Stimulated activated effector memory CD8-positive, alpha-beta T cell treated with anti-CD3 and anti-CD28 coated beads, Interleukin-12 subunit alpha, Interleukin-12 subunit beta, amount 100 ng/mL, for 72 hours (primary cell): ENCODE measurements at regions not wholly inside any gene's neighbourhood (a gene's known extent, or its start where the extent isn't known, plus 50 kb on each side); places are given as distances from the start of the nearest gene placed in this dataset.

ENCODE experiments used
- ATAC-seq: fragments of 150-1000 bp; cut with Tn5 transposase; 2 replicates; pipeline ENCODE4 v1.10.0; 2021
- DNase-seq, 2 donors: peaks; one replicate each; pipeline ENCODE4 v3.0.0; 2021 to 2022; ENCODE audit warnings: low spot score in 2 of 2
- H3K27ac Mint-ChIP-seq: one replicate; pipeline ENCODE4 v1.8.0; 2022; ENCODE audit warnings: mild to moderate bottlenecking, mixed read lengths
- H3K36me3 Mint-ChIP-seq: one replicate; pipeline ENCODE4 v1.8.0; 2022; ENCODE audit warnings: mild to moderate bottlenecking, mixed read lengths
- H3K4me1 Mint-ChIP-seq: one replicate; pipeline ENCODE4 v1.8.0; 2022; ENCODE audit warnings: mixed read lengths
- H3K4me3 Mint-ChIP-seq: one replicate; pipeline ENCODE4 v1.8.0; 2022; ENCODE audit warnings: mild to moderate bottlenecking, mixed read lengths
- H3K9me3 Mint-ChIP-seq: one replicate; pipeline ENCODE4 v1.8.0; 2022; ENCODE audit warnings: mixed read lengths

GRCh38 chr2:217331523-217332416, 471.9 kb upstream of the TNP1 start:
- Mint-ChIP-seq H3K4me3 (no peak overlapping the region), H3K36me3 (no peaks in the 10 kb centered on the region), H3K27ac (no peak overlapping the region), H3K4me1 (no peaks in the 10 kb centered on the region), H3K9me3 (no peaks in the 10 kb centered on the region)
- no peak for ATAC-seq
- no peak for DNase-seq

GRCh38 chr2:217330647-217331046, 470.8 kb upstream of the TNP1 start:
- Mint-ChIP-seq H3K4me3 (no peak overlapping the region), H3K9me3 (peaks cover 3% of the 10 kb centered on the region), H3K4me1 (no peaks in the 10 kb centered on the region), H3K27ac (no peak overlapping the region), H3K36me3 (no peaks in the 10 kb centered on the region)
- ATAC-seq (no peak), DNase-seq (no peak)

GRCh38 chr2:217329023-217329431, 469.2 kb upstream of the TNP1 start:
- no peak overlapping the region for H3K4me3 Mint-ChIP-seq
- no peak overlapping the region for H3K27ac Mint-ChIP-seq
- no peaks in the 10 kb centered on the region for H3K36me3 Mint-ChIP-seq
- no peak for ATAC-seq
- H3K9me3 Mint-ChIP-seq: peaks cover 10% of the 10 kb centered on the region
- no peaks in the 10 kb centered on the region for H3K4me1 Mint-ChIP-seq
- no peak for DNase-seq

GRCh38 chr2:217328622-217328978, 468.7 kb upstream of the TNP1 start:
- H3K27ac Mint-ChIP-seq: no peak overlapping the region
- H3K4me3 Mint-ChIP-seq: no peak overlapping the region
- peaks cover 13% of the 10 kb centered on the region for H3K9me3 Mint-ChIP-seq
- H3K36me3 Mint-ChIP-seq: no peaks in the 10 kb centered on the region
- H3K4me1 Mint-ChIP-seq: no peaks in the 10 kb centered on the region
- ATAC-seq (no peak), DNase-seq (no peak)

GRCh38 chr2:217327953-217328621, 468.2 kb upstream of the TNP1 start:
- Mint-ChIP-seq H3K36me3 (no peaks in the 10 kb centered on the region), H3K9me3 (peaks cover 13% of the 10 kb centered on the region), H3K4me3 (no peak overlapping the region), H3K27ac (no peak overlapping the region), H3K4me1 (no peaks in the 10 kb centered on the region)
- ATAC-seq: no peak
- no peak for DNase-seq

GRCh38 chr2:217326238-217327022, 466.6 kb upstream of the TNP1 start:
- H3K36me3 Mint-ChIP-seq: no peaks in the 10 kb centered on the region
- no peak overlapping the region for H3K27ac Mint-ChIP-seq
- no peaks in the 10 kb centered on the region for H3K4me1 Mint-ChIP-seq
- H3K9me3 Mint-ChIP-seq: peaks cover 13% of the 10 kb centered on the region
- ATAC-seq: no peak
- H3K4me3 Mint-ChIP-seq: no peak overlapping the region
- DNase-seq: no peak

- no peak overlapping the region for H3K27ac Mint-ChIP-seq
- no peak for DNase-seq
- ATAC-seq: no peak
- H3K4me3 Mint-ChIP-seq: no peak overlapping the region
- H3K9me3 Mint-ChIP-seq: peaks cover 13% of the 10 kb centered on the region
- H3K36me3 Mint-ChIP-seq: no peaks in the 10 kb centered on the region
- no peaks in the 10 kb centered on the region for H3K4me1 Mint-ChIP-seq
Observed at GRCh38 chr2:217325816-217326215, 466.0 kb upstream of the TNP1 start.

GRCh38 chr2:217325251-217325650, 465.4 kb upstream of the TNP1 start:
- peaks cover 13% of the 10 kb centered on the region for H3K9me3 Mint-ChIP-seq
- H3K36me3 Mint-ChIP-seq: no peaks in the 10 kb centered on the region
- no peaks in the 10 kb centered on the region for H3K4me1 Mint-ChIP-seq
- no peak for ATAC-seq
- no peak overlapping the region for H3K27ac Mint-ChIP-seq
- no peak overlapping the region for H3K4me3 Mint-ChIP-seq
- no peak for DNase-seq

- H3K36me3 Mint-ChIP-seq: no peaks in the 10 kb centered on the region
- H3K9me3 Mint-ChIP-seq: no peaks in the 10 kb centered on the region
- no peak for DNase-seq
- H3K4me3 Mint-ChIP-seq: no peak overlapping the region
- no peak for ATAC-seq
- H3K4me1 Mint-ChIP-seq: peaks cover 5% of the 10 kb centered on the region
- no peak overlapping the region for H3K27ac Mint-ChIP-seq
Observed at GRCh38 chr2:217316743-217317142, 456.9 kb upstream of the TNP1 start.

GRCh38 chr2:217314021-217314460, 454.2 kb upstream of the TNP1 start:
- Mint-ChIP-seq H3K36me3 (no peaks in the 10 kb centered on the region), H3K4me3 (no peak overlapping the region), H3K9me3 (no peaks in the 10 kb centered on the region), H3K4me1 (peaks cover 5% of the 10 kb centered on the region), H3K27ac (no peak overlapping the region)
- ATAC-seq (no peak), DNase-seq (no peak)

GRCh38 chr2:217313386-217313785, 453.5 kb upstream of the TNP1 start:
- no peak for DNase-seq
- Mint-ChIP-seq H3K27ac (no peak overlapping the region), H3K4me1 (peaks cover 5% of the 10 kb centered on the region), H3K9me3 (no peaks in the 10 kb centered on the region), H3K36me3 (no peaks in the 10 kb centered on the region), H3K4me3 (no peak overlapping the region)
- no peak for ATAC-seq

GRCh38 chr2:217309056-217309455, 449.2 kb upstream of the TNP1 start:
- H3K4me1 Mint-ChIP-seq: no peaks in the 10 kb centered on the region
- H3K4me3 Mint-ChIP-seq: no peak overlapping the region
- H3K9me3 Mint-ChIP-seq: no peaks in the 10 kb centered on the region
- DNase-seq (no peak), ATAC-seq (no peak)
- no peaks in the 10 kb centered on the region for H3K36me3 Mint-ChIP-seq
- H3K27ac Mint-ChIP-seq: no peak overlapping the region

- Mint-ChIP-seq H3K4me1 (no peaks in the 10 kb centered on the region), H3K4me3 (no peak overlapping the region), H3K9me3 (no peaks in the 10 kb centered on the region), H3K36me3 (no peaks in the 10 kb centered on the region), H3K27ac (no peak overlapping the region)
- no peak for ATAC-seq
- DNase-seq: no peak
Observed at GRCh38 chr2:217307023-217307422, 447.2 kb upstream of the TNP1 start.

GRCh38 chr2:217305882-217306281, 446.0 kb upstream of the TNP1 start:
- no peak for ATAC-seq
- no peak overlapping the region for H3K4me3 Mint-ChIP-seq
- H3K27ac Mint-ChIP-seq: no peak overlapping the region
- no peaks in the 10 kb centered on the region for H3K36me3 Mint-ChIP-seq
- DNase-seq: no peak
- H3K9me3 Mint-ChIP-seq: no peaks in the 10 kb centered on the region
- H3K4me1 Mint-ChIP-seq: no peaks in the 10 kb centered on the region

- no peak for ATAC-seq
- no peaks in the 10 kb centered on the region for H3K9me3 Mint-ChIP-seq
- H3K4me3 Mint-ChIP-seq: no peak overlapping the region
- no peak for DNase-seq
- H3K4me1 Mint-ChIP-seq: no peaks in the 10 kb centered on the region
- no peaks in the 10 kb centered on the region for H3K36me3 Mint-ChIP-seq
- H3K27ac Mint-ChIP-seq: no peak overlapping the region
Observed at GRCh38 chr2:217304582-217304981, 444.7 kb upstream of the TNP1 start.
